Prostate gland (tissue), 2 donors: ENCODE measurements at regions not wholly inside any gene's neighbourhood (a gene's known extent, or its start where the extent isn't known, plus 50 kb on each side); places are given as distances from the start of the nearest gene placed in this dataset.

ENCODE experiments used
- CTCF ChIP-seq, 4 experiments: fragments of 200-600 bp in 2 of 4; fragments of 450-650 bp in 2 of 4; sonication (generic) in 2 of 4; IDR thresholded peaks; 1 replicate in 3 of 4; 2 replicates in 1 of 4; pipeline ENCODE4 v1.5.1; 2016 to 2019; ENCODE audit warnings: antibody characterized with exemption in 4 of 4, mild to moderate bottlenecking in 2 of 4, moderate library complexity in 2 of 4
- POLR2AphosphoS5 ChIP-seq: sonication (generic); formaldehyde crosslinking; IDR thresholded peaks from one replicate; pipeline ENCODE4 v1.6.1; 2017; ENCODE audit warnings: antibody characterized with exemption

GRCh38 chr1:191358724-191359123, 799.5 kb upstream of the RGS18 start:
- TF ChIP-seq CTCF (IDR thresholded peaks at IDR 0.05) (no peak), POLR2AphosphoS5 (no peak)
